Gastrocnemius medialis (tissue), 4 donors: ENCODE measurements at regions not wholly inside any gene's neighbourhood (a gene's known extent, or its start where the extent isn't known, plus 50 kb on each side); places are given as distances from the start of the nearest gene placed in this dataset.
"Not testable (repeated sequence)": the region's sequence is repeated elsewhere in the genome, so short reads cannot be mapped to it uniquely, and the experiment has no call there.

Experiments
- ATAC-seq, 2 donors: fragments of 150-250 bp; one replicate each; pipeline ENCODE4 v1.9.1; 2016
- DNase-seq, 2 donors: peaks; one replicate each; pipeline ENCODE4 v3.0.0-alpha.2; 2019
- H3K27ac ChIP-seq, 4 donors: fragments of 200-600 bp; sonication (generic); 1 replicate in 1 of 4; 2 replicates in 3 of 4; pipeline ENCODE4 v1.5.1; 2016 to 2018; ENCODE audit warnings: mild to moderate bottlenecking in 2 of 4, moderate library complexity in 1 of 4
- H3K27me3 ChIP-seq, 3 donors: fragments of 200-600 bp; sonication (generic) in 2 of 3; 1 replicate in 1 of 3; 2 replicates in 2 of 3; pipeline versions ENCODE4 v1.5.1 to v1.6.0; 2016 to 2019; ENCODE audit warnings: mild to moderate bottlenecking in 1 of 3, moderate library complexity in 1 of 3
- H3K36me3 ChIP-seq, 2 donors: fragments of 200-600 bp; sonication (generic) in 1 of 2; one replicate each; pipeline ENCODE4 v1.5.1; 2017 to 2018
- H3K4me1 ChIP-seq, 2 donors: fragments of 200-600 bp; sonication (generic) in 1 of 2; one replicate each; pipeline ENCODE4 v1.5.1; 2016 to 2017; ENCODE audit warnings: mild to moderate bottlenecking in 2 of 2
- H3K4me3 ChIP-seq, 4 donors: fragments of 200-600 bp; sonication (generic) in 3 of 4; 1 replicate in 1 of 4; 2 replicates in 3 of 4; pipeline ENCODE4 v1.5.1; 2016 to 2019; ENCODE audit warnings: mild to moderate bottlenecking in 2 of 4
- H3K9me3 ChIP-seq, 3 donors: fragments of 200-600 bp; sonication (generic) in 2 of 3; 1 replicate in 1 of 3; 2 replicates in 2 of 3; pipeline ENCODE4 v1.5.1; 2016 to 2019
- POLR2A ChIP-seq, 2 donors: fragments of 450-650 bp; IDR thresholded peaks; one replicate each; pipeline ENCODE4 v1.6.1; 2017; ENCODE audit warnings: antibody characterized with exemption in 2 of 2, mild to moderate bottlenecking in 2 of 2, moderate library complexity in 2 of 2
- in situ Hi-C, 4 donors: fragments of 200-750 bp; cut with MboI; loops; one replicate each; pipeline versions ENCODE4 v1.15.0 to v1.8.0; 2017; ENCODE audit warnings: low sequenced_read_pairs in 4 of 4
- intact Hi-C: fragments of 100-400 bp; cut with DNase I; formaldehyde crosslinking; loops from one replicate; pipeline ENCODE4 v1.15.1; 2023; ENCODE audit warnings: low total_unique reads
- TF ChIP-seq, protein P1 (sequence below), 5 experiments: fragments of 450-650 bp in 3 of 5; fragments of 200-600 bp in 2 of 5; sonication (generic) in 2 of 5; IDR thresholded peaks in 4 of 5; conservative IDR thresholded peaks in 1 of 5; 1 replicate in 4 of 5; 2 replicates in 1 of 5; pipeline ENCODE4 v1.5.1; 2016 to 2019; ENCODE audit warnings: antibody characterized with exemption in 5 of 5, mild to moderate bottlenecking in 3 of 5, moderate library complexity in 3 of 5

DNA sequence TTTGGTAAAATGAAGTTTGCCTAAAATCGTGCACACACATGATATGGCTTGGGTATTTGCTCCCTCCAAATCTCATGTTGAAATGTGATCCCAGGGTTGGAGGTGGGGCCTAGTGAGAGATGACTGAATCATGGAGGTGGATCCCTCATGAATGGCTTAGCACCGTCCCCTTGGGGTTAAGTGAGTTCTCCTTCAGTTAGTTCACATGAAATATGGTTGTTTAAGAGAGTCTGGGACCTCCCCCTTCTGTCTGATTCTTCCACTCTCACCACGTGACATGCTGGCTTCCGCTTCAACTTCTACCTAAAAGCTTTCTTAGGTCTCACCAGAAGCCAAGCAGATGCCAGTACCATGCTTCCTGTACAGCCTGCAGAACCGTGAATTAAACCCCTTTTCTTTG lies 58.4 kb downstream of the SIPA1L2 start:
- H3K36me3 ChIP-seq: no peaks in the 10 kb centered on the region
- no peak overlapping the region for H3K4me3 ChIP-seq
- peaks cover 6 to 8% of the 10 kb centered on the region in 2 donors for H3K4me1 ChIP-seq
- no peaks in the 10 kb centered on the region for H3K9me3 ChIP-seq
- no peaks in the 10 kb centered on the region for H3K27me3 ChIP-seq
- TF ChIP-seq POLR2A (IDR thresholded peaks at IDR 0.05): no peak
- TF ChIP-seq, protein P1, sequence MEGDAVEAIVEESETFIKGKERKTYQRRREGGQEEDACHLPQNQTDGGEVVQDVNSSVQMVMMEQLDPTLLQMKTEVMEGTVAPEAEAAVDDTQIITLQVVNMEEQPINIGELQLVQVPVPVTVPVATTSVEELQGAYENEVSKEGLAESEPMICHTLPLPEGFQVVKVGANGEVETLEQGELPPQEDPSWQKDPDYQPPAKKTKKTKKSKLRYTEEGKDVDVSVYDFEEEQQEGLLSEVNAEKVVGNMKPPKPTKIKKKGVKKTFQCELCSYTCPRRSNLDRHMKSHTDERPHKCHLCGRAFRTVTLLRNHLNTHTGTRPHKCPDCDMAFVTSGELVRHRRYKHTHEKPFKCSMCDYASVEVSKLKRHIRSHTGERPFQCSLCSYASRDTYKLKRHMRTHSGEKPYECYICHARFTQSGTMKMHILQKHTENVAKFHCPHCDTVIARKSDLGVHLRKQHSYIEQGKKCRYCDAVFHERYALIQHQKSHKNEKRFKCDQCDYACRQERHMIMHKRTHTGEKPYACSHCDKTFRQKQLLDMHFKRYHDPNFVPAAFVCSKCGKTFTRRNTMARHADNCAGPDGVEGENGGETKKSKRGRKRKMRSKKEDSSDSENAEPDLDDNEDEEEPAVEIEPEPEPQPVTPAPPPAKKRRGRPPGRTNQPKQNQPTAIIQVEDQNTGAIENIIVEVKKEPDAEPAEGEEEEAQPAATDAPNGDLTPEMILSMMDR (IDR thresholded peaks at IDR 0.05 in 4 of 5, conservative IDR thresholded peaks at IDR 0.05 in 1 of 5): no peak
- in situ Hi-C loops: no loop called here
- DNase-seq (no peak), ATAC-seq (no peak)
- intact Hi-C loops: no loop called here
- H3K27ac ChIP-seq: no peak overlapping the region

- peaks cover 6 to 14% of the 10 kb centered on the region in 2 donors for H3K4me1 ChIP-seq
- intact Hi-C loops: no loop called here
- ATAC-seq: no peak
Observed at GRCh38 chr1:232570007-232570406, 59.9 kb downstream of the SIPA1L2 start.

GRCh38 chr1:232569554-232569921 lies 60.4 kb downstream of the SIPA1L2 start:
- H3K36me3 ChIP-seq, ATAC-seq, intact Hi-C loops, H3K27ac ChIP-seq, in situ Hi-C loops, DNase-seq, H3K4me3 ChIP-seq, H3K27me3 ChIP-seq, H3K9me3 ChIP-seq: not testable (repeated sequence)
- H3K4me1 ChIP-seq: peaks cover 6 to 14% of the 10 kb centered on the region in 2 donors

More at GRCh38 chr1:232570007-232570406, 59.9 kb downstream of the SIPA1L2 start:
- Histone ChIP-seq H3K27me3 (no peaks in the 10 kb centered on the region), H3K4me3 (no peak overlapping the region), H3K27ac (no peak overlapping the region), H3K9me3 (no peaks in the 10 kb centered on the region), H3K36me3 (no peaks in the 10 kb centered on the region)
- no peak for DNase-seq
- no peak for TF ChIP-seq POLR2A (IDR thresholded peaks at IDR 0.05)
- in situ Hi-C loops: no loop called here

- Histone ChIP-seq H3K27me3 (no peaks in the 10 kb centered on the region), H3K9me3 (no peaks in the 10 kb centered on the region), H3K27ac (no peak overlapping the region), H3K4me3 (no peak overlapping the region), H3K4me1 (peaks cover 6 to 14% of the 10 kb centered on the region in 2 donors), H3K36me3 (no peaks in the 10 kb centered on the region)
- TF ChIP-seq, protein P1 (IDR thresholded peaks at IDR 0.05 in 4 of 5, conservative IDR thresholded peaks at IDR 0.05 in 1 of 5): no peak
- TF ChIP-seq POLR2A (IDR thresholded peaks at IDR 0.05): no peak
- no peak for ATAC-seq
- in situ Hi-C loops: no loop called here
- intact Hi-C loops: no loop called here
- no peak for DNase-seq
Observed at GRCh38 chr1:232568906-232569553, 60.9 kb downstream of the SIPA1L2 start.

DNA sequence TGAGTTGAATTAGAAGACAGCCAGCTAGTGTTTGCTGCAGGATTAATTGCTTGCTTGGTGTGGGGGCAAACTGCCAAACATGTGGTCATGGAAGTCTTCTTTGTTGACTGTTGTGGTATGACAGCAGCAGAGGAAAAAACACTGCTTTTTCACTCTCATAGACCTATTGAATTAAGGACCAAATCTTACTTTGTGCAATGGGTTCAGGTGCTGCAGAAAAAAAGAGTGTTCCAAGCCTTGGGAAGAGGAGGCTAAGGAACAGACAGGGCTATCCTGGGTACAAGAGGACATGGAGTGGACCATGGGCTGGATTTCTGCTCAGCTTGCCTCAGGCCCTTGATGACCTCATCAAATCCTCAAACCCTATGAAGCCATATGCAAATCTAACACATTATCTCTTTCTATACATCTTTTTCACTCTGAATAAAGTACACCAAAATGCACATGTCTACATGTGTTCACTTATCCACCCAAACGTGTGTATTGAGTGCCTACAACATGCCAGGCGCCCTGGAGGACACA lies 61.5 kb downstream of the SIPA1L2 start:
- H3K27ac ChIP-seq: no peak overlapping the region
- H3K4me1 ChIP-seq: peaks cover 6 to 14% of the 10 kb centered on the region in 2 donors
- in situ Hi-C loops (no loop called here), intact Hi-C loops (no loop called here)
- ATAC-seq (no peak), DNase-seq (no peak)
- no peaks in the 10 kb centered on the region for H3K36me3 ChIP-seq
- TF ChIP-seq, protein P1 (IDR thresholded peaks at IDR 0.05 in 4 of 5, conservative IDR thresholded peaks at IDR 0.05 in 1 of 5): no peak
- no peak for TF ChIP-seq POLR2A (IDR thresholded peaks at IDR 0.05)
- H3K27me3 ChIP-seq: no peaks in the 10 kb centered on the region
- H3K4me3 ChIP-seq: no peak overlapping the region
- H3K9me3 ChIP-seq: no peaks in the 10 kb centered on the region
